ENCODE measurements at regions not wholly inside any gene's neighbourhood (a gene's known extent, or its start where the extent isn't known, plus 50 kb on each side); places are given as distances from the start of the nearest gene placed in this dataset.

- no peak for TF ChIP-seq CTCF (IDR thresholded peaks at IDR 0.05; ENCODE audit: borderline replicate concordance, extremely low read depth, insufficient read depth)
- no peak overlapping the region for H3K27ac ChIP-seq (ENCODE audit: low read depth in 2 of 2, low read length in 2 of 2)
- no peak overlapping the region for H3K9ac ChIP-seq (ENCODE audit: low read length in 3 of 3)
- H3K9me3 ChIP-seq (ENCODE audit: control insufficient read depth in 2 of 3, insufficient read depth in 1 of 3, low read length in 3 of 3) = no peaks in the 10 kb centered on the region
- no peaks in the 10 kb centered on the region for H3K36me3 ChIP-seq (ENCODE audit: control insufficient read depth in 2 of 3, insufficient read depth in 3 of 3, low read length in 3 of 3)
- no peak overlapping the region for H3K4me3 ChIP-seq (ENCODE audit: low read length in 3 of 3)
- DNase-seq (no peak), FAIRE-seq (no peak)
- H3K27me3 ChIP-seq (ENCODE audit: control insufficient read depth, insufficient read depth, low read length) = no peaks in the 10 kb centered on the region
- no peaks in the 10 kb centered on the region for H3K4me1 ChIP-seq (ENCODE audit: control insufficient read depth in 2 of 3, insufficient read depth in 2 of 3, low read depth in 1 of 3, low read length in 3 of 3)
- intact Hi-C loops (cut with DNase I) = no loop called here
Observed at GRCh38 chr12:113561068-113561780, 89.6 kb upstream of the LHX5 start.

GRCh38 chr12:113559466-113559865 is 87.8 kb upstream of the LHX5 start:
- intact Hi-C loops (cut with DNase I) = no loop called here
- FAIRE-seq (no peak), DNase-seq (no peak)
- Histone ChIP-seq H3K4me3 (ENCODE audit: low read length in 3 of 3) (no peak overlapping the region), H3K9ac (ENCODE audit: low read length in 3 of 3) (no peak overlapping the region), H3K36me3 (ENCODE audit: control insufficient read depth in 2 of 3, insufficient read depth in 3 of 3, low read length in 3 of 3) (no peaks in the 10 kb centered on the region), H3K9me3 (ENCODE audit: control insufficient read depth in 2 of 3, insufficient read depth in 1 of 3, low read length in 3 of 3) (peaks cover 0 to 3% (median 0%) of the 10 kb centered on the region in 3 donors), H3K4me1 (ENCODE audit: control insufficient read depth in 2 of 3, insufficient read depth in 2 of 3, low read depth in 1 of 3, low read length in 3 of 3) (no peaks in the 10 kb centered on the region), H3K27me3 (ENCODE audit: control insufficient read depth, insufficient read depth, low read length) (no peaks in the 10 kb centered on the region), H3K27ac (ENCODE audit: low read depth in 2 of 2, low read length in 2 of 2) (no peak overlapping the region)
- TF ChIP-seq CTCF (IDR thresholded peaks at IDR 0.05; ENCODE audit: borderline replicate concordance, extremely low read depth, insufficient read depth) = no peak

- intact Hi-C loops (cut with DNase I) = no loop called here
- H3K27ac ChIP-seq (ENCODE audit: low read depth in 2 of 2, low read length in 2 of 2) = no peak overlapping the region
- no peak overlapping the region for H3K4me3 ChIP-seq (ENCODE audit: low read length in 3 of 3)
- H3K36me3 ChIP-seq (ENCODE audit: control insufficient read depth in 2 of 3, insufficient read depth in 3 of 3, low read length in 3 of 3) = no peaks in the 10 kb centered on the region
- H3K9me3 ChIP-seq (ENCODE audit: control insufficient read depth in 2 of 3, insufficient read depth in 1 of 3, low read length in 3 of 3) = peaks cover 0 to 3% (median 0%) of the 10 kb centered on the region in 3 donors
- no peak for TF ChIP-seq CTCF (IDR thresholded peaks at IDR 0.05; ENCODE audit: borderline replicate concordance, extremely low read depth, insufficient read depth)
- H3K4me1 ChIP-seq (ENCODE audit: control insufficient read depth in 2 of 3, insufficient read depth in 2 of 3, low read depth in 1 of 3, low read length in 3 of 3) = no peaks in the 10 kb centered on the region
- FAIRE-seq (no peak), DNase-seq (no peak)
- no peak overlapping the region for H3K9ac ChIP-seq (ENCODE audit: low read length in 3 of 3)
- no peaks in the 10 kb centered on the region for H3K27me3 ChIP-seq (ENCODE audit: control insufficient read depth, insufficient read depth, low read length)
Observed at GRCh38 chr12:113555226-113555625, 83.6 kb upstream of the LHX5 start.

GRCh38 chr12:113552760-113553159 is 81.1 kb upstream of the LHX5 start:
- Histone ChIP-seq H3K27me3 (ENCODE audit: control insufficient read depth, insufficient read depth, low read length) (no peaks in the 10 kb centered on the region), H3K9me3 (ENCODE audit: control insufficient read depth in 2 of 3, insufficient read depth in 1 of 3, low read length in 3 of 3) (peaks cover 0 to 8% (median 0%) of the 10 kb centered on the region in 3 donors), H3K4me1 (ENCODE audit: control insufficient read depth in 2 of 3, insufficient read depth in 2 of 3, low read depth in 1 of 3, low read length in 3 of 3) (no peaks in the 10 kb centered on the region), H3K9ac (ENCODE audit: low read length in 3 of 3) (no peak overlapping the region), H3K4me3 (ENCODE audit: low read length in 3 of 3) (no peak overlapping the region), H3K27ac (ENCODE audit: low read depth in 2 of 2, low read length in 2 of 2) (no peak overlapping the region), H3K36me3 (ENCODE audit: control insufficient read depth in 2 of 3, insufficient read depth in 3 of 3, low read length in 3 of 3) (no peaks in the 10 kb centered on the region)
- FAIRE-seq = no peak
- no peak for TF ChIP-seq CTCF (IDR thresholded peaks at IDR 0.05; ENCODE audit: borderline replicate concordance, extremely low read depth, insufficient read depth)
- intact Hi-C loops (cut with DNase I) = no loop called here
- DNase-seq = no peak

All from kidney (tissue), 13 donors.